DMS79 (cell line): ENCODE measurements at regions not wholly inside any gene's neighbourhood (a gene's known extent, or its start where the extent isn't known, plus 50 kb on each side); places are given as distances from the start of the nearest gene placed in this dataset.

Experiments used
- DNase-seq: peaks from one replicate; lab custom pipeline; 2025; lab: John Stamatoyannopoulos, UW

DNA sequence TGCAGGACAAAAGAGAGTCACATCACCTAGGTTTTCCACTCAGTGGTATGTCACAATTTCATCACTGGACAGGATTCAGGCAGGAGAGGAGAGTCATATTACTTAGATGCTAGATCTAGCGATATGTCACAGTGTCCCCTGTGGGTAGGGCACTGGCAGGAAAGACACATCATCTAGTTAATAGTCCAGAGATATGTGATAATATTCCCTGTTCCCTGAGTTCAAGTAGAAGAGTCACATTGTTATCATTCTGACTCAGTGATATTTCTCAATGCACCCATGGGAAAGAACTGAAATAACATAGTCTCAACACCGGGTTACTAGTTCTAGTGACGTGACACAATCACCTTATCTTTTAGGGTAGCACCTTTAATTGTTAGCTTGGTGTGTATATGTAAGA is 944.0 kb upstream of the TSPY4 start:
- DNase-seq, result no peak

DNA sequence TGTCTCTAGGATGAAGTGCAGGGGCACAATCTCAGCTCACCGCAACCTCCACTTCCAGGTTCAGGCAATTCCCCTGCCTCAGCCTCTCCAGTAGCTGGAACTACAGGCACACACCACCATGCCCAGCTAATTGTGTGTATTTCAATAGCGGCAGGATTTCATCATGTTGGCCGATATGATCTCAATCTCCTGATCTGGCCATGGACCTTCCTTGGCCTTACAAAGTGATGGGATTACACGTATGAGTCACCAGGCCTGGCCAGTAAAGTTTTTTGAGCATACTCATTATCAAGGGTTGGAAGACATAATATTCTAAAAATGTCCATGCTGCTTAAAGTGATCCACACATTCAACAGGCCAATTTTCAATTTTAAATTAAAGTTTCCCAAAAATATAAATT is 914.4 kb upstream of the TSPY4 start:
- DNase-seq, result no peak

DNA sequence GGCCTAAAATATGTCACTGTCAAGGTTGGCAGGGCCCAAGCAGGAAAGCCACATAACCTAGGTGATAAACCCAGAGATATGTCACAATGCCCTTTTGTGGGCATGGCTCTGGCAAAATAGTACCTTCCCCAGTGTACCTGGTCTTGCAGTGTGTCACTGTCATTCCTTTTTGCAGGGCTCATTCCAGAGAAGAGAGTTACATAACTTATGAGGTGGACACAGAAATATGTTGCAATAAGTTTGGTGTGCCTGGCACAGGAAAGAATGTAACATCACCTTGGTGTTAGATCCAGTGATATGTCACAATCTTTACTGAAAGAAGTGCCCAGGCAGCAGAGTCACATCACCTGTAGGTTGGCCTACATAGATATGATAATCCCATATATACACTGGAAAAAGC is 910.8 kb upstream of the TSPY4 start:
- DNase-seq, result no peak

DNA sequence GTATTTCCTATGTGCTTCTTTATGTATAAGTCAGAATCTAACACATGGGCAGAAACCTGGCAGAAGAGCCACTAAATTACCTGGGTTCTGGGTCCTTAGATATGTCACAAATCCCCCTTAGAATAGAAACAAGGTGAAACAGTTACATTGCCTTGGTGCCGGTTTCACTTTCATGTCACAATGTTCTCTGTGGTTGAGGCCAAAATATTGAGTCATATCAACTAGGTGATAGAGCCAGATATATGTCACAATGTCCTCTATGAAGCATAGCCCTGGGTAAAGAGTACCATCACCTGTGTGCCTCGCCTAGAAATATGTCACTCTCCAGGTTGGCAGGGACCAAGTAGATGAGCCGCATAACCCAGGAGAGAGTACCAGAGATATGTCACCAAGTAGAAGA is 899.8 kb upstream of the TSPY4 start:
- DNase-seq, result no peak

DNA sequence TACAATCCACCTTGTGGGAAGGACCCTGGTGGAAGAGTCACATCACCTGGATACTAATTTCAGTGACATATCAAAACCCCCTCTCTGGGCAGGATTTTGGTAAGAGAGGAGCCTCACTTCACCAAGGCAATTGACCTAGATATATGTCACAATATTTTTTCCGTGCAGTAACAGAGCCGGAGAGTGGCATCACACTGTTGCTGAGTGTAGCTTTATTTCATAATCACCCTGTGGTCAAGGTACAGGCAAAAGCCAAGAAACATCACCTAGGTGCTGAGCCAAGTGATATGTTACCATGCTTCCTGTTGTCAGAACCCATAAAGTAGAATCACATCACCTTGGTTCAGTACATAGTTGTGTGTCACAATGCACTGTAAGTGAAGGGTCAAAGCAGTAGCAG is 895.2 kb upstream of the TSPY4 start:
- no peak for DNase-seq

DNA sequence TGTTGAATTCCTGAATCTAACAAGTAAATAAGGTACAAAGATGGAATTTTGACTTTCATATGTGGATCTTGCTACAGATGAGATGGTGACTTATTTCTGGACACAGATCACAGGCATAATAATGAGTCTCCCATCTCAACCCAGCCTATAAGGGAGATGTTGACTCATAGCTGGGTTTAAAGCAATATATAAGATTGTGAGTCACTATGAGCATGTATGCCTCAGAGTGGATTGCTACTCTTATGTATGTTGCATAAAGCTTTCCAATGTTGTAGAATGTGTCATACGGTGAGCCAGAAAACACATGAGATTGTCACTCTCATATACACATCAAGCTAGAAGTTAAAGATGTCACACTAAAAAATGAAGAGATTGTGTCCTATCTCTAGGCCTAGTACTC is 884.3 kb upstream of the TSPY4 start:
- DNase-seq, result no peak

DNA sequence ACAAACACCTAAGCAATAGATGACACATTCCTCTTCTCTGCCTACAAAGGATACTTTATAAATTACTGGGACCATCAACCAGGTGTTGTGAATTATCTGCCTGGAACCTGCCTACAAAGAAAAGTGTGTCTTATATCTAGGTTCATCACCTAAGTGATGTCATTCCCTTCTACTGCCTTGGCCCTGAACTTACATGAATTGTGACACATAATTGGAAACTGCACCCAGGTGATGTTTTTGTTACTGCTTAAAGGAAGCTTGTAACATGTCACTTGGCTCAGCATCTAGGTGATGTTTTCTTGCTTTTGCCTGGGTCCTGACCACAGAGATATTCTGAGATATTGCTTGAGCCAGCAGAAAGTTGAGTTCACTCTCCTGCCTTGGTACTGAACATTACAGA is 870.5 kb upstream of the TSPY4 start:
- DNase-seq, result no peak

DNA sequence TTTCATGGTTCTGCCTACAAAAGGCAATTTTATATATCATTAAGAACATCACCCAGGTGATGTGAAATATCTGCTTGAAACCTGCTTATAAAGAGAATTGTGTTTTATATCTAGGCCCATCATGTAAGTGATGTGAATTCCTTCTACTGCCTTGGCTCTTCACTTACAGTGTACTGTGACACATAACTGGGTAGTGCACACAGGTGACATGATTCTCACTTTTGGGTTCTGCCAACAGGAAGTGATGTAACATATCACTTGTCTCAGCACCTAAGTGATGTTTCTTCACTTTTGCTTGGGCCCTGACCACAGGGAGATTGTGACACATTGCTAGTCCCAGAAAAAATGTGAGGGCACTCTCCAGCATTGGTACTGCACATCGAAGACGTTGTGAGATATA is 867.0 kb upstream of the TSPY4 start:
- DNase-seq, result no peak

DNA sequence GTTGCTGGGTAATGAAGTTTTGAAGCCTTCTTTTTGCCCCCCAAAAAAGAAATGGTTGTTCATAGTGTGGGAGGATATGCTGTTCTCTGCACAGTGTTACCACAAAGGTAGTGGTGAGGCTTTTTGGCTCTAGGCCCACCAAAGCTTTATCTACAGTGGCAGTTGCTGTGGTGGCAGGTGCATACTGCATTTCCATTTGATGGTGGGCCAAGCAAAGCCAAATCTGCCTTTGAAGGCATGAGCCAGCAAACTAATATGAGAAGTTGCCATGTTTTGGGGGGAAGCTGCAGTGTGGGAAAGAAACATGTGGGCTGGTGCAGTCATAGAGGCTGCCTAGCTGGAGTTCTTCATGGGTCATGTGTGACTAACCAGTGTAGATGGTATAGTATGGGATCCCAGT is 858.1 kb upstream of the TSPY4 start:
- DNase-seq, result no peak

DNA sequence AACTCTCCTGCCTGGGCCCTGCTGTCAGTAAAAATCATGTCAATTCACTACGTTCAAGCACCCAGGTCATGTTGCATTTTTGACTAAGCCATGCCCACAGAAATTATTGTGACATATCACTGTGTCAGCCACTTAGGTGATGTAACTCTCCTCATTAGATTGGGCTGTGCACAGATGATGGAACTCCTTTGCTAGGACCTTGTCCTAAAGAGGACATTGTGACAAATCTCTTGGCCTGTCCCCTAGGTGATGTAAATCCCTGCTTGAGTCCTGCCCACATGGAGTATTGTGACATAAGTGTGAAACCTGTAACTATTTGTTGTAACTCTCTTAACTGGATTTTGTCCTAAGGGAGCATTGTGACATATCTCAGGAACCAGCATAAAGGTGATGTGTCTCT is 848.3 kb upstream of the TSPY4 start:
- no peak for DNase-seq

DNA sequence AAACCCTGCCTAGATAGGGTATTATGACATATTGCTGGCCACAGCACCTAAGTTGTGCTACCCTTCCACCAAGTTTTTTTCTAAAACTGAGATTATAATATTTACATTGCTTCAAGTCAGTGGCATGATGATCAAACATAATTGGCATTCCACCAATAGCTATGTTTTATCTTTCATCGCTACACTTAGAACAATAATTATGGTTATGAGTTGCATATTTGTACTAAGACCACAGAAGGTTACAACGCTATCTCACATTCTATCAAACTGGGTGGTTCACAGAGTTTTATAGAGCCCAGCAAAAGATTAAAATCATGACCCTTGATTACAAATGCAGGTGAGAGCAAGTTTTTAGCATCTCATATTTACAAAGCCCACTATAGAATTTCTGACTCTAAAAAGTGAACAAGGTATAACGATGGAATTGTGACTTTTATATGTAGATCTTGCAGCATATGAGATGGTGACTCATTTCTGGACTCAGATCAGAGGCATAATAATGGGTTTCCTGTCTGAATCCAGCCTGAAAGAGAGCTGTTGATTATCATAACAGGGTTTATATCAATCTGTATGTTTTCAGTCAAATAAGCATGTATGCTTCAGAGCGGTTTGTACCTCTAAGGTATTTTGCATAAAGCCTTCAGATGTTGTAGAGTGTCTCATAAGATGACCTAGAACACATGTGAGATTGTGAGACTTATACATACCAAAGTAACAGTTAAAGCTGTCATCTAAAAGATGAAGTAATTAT is 847.2 kb upstream of the TSPY4 start:
- no peak for DNase-seq

DNA sequence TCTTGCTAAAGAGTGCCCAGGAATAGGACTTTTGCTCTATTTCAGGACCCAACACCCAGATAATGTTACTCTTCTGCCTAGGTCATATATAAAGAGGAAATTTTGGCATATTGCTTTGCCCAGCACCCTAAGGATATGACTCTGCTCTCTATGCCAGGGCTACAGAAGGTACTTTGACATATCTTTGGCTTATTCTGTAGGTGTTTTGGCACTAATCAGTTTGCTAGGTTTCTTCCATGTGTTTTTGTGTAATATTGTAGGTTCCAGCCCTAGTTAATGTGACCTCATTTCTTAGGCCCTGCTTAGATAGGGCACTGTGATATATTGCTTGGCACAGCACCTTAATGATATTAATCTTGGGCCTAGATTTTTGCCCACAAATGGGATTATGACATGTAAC is 842.9 kb upstream of the TSPY4 start:
- DNase-seq, result no peak

DNA sequence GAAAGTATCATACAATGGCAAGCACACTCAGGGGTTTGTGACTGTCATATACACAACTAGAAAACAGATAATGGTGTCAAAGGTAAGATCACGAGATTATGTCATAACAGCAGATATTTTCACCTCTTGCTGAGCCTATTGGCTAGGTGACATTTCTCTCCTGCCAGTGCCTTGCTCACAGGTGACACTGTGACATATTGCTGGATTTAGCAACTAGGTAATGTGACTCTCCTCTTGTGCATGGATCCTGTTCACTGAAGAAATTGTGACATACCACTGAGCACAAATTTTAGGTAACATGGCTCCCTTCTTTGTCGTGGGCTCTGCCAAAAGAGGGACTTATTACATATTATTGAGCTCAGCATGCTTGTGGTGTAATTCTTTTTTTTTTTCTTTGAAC is 842.0 kb upstream of the TSPY4 start:
- no peak for DNase-seq

DNA sequence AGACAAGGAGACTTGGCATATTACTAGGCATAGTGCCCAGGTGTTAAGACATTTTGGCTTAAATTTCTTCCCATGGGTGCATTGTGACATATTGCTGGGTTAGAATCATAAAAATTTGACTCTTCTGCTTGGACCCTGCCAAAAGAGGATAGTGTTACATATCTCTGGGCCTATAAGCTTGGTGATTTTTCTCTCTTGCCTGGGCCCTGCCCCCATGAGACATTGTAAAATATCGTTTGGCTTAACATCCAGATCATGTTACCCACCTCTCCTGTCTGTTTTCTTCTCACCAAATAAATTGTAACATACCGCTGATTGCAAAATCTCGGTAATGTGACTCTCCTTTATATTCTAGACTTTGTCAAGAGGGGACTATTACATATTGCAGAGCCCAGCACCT is 836.4 kb upstream of the TSPY4 start:
- DNase-seq, result no peak

DNA sequence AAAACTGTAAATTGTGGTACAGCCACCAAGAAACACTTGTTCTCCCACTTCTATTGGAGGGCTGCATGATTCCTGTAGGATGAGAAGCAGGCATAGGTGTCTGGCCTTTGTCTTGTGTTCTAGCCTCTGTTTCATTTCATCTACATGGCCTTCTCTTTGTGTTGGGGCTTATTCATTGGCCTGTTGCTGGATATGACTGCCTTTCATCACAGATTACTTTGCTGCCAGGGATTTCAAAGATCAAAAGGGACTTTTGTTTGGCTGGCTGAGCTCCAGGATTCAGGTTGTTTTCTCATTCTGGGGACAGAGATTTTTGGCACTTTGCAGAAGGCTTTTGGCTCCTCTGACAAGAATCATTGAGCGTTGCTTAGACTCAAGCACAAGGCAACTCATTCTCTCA is 803.8 kb upstream of the TSPY4 start:
- DNase-seq, result no peak

DNA sequence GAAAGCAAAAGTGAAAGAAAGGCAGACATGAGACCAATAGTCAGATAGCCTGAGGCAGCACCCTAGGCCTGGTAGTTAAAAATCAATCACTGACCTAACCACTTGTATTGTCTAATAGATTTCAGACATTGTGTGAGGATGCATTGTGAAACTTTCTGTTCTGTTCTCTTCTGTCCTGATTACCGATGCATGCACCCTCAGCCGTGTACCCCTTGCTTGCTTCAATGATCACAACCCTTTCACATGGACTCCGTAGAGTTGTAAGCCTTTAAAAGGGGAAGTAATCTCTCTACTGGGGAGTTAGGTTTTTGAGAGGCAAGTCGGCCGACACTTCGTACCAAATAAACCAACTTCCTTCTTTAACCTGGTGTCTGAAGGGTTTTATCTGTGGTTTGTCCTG is 801.6 kb upstream of the TSPY4 start:
- DNase-seq, result no peak

DNA sequence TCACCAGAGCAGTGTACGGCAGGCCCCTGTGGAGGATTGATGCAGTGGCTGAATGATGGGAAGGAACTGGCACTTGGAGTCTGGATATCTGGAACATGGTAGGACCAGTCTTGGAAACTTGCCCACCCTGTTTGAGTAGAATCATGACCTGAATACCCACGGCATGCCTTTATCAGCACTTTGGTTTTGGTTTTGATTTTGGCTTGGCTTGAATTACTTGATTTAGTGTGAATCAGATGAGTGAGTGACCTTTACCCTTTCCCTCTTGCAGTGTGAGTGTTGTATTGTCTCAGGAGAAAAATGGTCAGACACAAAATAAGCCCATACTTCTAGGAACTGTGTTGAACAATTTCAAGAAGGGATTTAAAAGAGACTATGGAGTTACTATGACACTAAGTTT is 801.0 kb upstream of the TSPY4 start:
- no peak for DNase-seq

DNA sequence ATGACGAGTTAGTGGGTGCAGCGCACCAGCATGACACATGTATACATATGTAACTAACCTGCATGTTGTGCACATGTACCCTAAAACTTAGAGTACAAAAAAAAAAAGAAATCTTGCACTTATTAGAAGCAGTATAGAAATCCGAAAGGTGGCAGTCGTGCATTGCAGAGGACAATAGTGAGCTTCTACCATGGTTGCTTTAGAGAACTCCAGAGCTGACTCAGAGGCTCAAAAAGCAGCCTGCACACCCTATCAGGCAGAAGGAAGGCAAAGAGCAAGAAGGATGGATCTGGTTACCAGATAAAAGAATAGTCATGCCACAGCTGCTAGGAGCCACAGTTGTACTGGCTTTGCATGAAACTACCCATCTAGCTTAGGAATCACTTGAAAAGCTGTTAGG is 796.0 kb upstream of the TSPY4 start:
- no peak for DNase-seq

DNA sequence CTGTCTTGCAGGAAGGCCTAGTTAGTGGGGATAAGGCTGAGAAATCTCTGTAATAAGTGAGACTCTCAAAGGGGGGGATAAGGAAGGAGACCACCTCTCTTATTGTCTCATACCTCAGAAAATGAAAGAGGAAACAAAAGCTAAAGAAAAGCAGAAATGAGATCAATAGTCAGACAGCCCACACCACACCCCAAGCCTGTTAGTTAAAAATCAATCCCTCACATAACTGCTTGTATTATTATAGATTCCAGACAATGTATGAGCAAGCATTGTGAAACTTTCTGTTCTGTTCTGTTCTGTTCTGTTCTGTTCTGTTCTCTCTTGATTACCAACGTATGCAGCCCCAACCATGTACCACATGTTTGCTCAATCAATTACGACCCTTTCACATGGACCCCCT is 792.5 kb upstream of the TSPY4 start:
- no peak for DNase-seq

DNA sequence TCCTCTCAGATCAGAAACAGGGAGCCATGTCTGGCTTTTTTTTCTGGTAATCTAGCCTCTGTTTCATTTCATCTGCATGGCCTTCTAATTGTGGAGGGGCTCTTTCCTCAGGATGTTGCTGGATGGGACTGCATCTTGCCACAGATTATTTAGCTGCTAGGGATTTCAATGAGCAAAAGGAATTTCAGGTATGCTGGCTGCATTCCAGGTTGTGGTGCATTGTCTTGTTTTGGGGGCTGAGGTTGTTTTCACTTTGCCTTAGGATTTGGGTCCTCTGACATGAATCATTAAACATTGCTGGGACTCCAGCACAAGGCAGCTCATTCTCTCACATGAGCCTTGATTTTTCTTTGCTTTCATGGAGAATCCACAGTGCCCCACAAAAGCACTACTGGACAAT is 789.3 kb upstream of the TSPY4 start:
- no peak for DNase-seq

DNA sequence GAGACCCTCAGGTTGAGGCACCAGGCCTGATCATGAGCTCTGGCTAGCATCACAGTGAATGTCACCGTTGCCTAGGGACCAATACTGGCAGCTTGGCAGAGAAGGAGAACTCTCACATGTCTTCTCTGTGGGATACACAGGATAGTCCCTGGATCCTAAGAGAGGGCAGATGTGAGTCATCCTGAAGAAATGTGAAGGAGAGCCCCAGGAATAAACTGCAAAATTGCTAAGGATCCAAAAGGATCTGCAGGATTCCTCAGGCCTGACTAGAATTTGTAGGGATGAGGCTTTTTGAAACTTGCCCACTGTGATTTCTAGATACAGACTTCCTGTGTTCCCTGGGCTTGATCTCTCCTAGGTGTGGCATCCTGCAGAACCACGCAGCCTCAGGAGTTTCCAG is 785.9 kb upstream of the TSPY4 start:
- DNase-seq, result no peak

DNA sequence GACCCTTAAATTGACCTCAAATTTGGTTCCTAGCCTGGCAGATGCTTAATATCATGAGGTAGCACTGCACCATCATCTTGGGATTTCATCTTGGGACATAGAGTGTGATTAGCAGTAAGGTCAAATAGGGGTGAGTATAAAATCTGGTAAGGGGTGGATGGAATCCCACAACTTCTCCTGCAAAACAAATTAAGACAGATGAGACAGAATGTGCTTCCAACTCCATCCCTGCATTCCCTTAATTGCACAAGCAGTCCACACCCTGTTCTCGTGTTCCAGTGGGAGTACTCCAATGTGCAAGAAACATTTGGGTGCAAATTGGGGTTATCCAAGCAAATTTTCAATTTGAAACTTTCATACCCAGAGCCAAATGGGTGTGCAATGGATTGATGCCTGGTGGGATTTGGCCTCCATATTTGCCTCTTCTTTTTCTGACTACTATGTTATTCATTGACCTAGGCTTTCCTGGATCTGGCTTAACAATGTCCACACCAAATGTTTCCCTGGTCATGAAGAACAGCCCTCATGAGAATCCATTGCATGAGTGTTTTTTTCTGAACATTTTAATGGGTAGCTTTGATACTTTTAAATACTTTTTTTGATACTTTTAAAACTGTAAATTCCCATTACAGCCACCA is 785.0 kb upstream of the TSPY4 start:
- no peak for DNase-seq

DNA sequence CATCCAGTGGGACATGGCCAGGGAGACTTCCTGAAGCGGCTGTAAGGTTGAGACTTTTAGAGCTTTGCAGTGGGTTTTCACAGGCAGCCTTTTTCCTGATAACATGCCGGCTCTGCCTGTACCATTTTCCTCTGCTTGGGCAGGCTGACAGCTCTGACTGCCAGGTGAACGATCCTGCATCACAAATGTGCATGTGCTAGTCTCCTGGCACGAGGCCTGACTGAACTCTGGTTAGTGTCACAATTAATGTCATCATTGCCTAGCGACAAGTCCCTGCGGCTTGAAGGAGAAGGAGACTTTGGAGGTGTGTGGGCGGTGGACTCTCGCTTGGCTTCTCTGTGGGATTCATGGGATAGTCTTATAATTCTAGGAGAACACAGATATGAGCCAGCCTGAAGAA is 783.6 kb upstream of the TSPY4 start:
- DNase-seq, result no peak

DNA sequence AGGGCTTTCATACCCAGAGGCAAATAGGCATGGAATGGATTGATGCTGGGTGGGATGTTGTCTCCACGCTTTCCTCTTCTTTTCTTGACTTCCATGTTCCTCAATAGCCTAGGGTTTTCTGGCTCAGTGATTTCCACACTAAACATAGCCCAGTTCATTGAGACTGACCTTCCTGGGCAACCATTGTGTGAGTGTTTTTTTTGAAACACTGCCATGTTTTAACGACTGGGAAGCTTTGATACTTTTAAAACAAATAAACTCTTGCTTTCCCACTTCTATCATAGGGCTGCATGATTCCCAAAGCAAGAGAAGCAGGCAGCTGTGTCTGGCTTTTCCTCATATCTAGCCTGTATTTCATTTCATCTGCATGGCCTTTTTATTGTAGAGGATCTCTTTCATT is 775.9 kb upstream of the TSPY4 start:
- DNase-seq, result no peak
